HEK293T (cell line): ENCODE measurements at regions not wholly inside any gene's neighbourhood (a gene's known extent, or its start where the extent isn't known, plus 50 kb on each side); places are given as distances from the start of the nearest gene placed in this dataset.

Experiments used
- BHLHE40 ChIP-seq: fragments of 450-650 bp; IDR thresholded peaks from 2 replicates; pipeline ENCODE4 v1.6.1; 2016; ENCODE audit warnings: mild to moderate bottlenecking, moderate library complexity, borderline replicate concordance
- ELF4 ChIP-seq: fragments of 450-650 bp; IDR thresholded peaks from 2 replicates; pipeline ENCODE4 v1.6.1; 2017; ENCODE audit warnings: antibody characterized with exemption
- FOXA1 ChIP-seq: fragments of 450-650 bp; IDR thresholded peaks from 2 replicates; pipeline ENCODE4 v1.6.1; 2016; ENCODE audit warnings: mild to moderate bottlenecking
- FOXK2 ChIP-seq: fragments of 450-650 bp; IDR thresholded peaks from 2 replicates; pipeline ENCODE4 v1.6.1; 2016; ENCODE audit warnings: mild to moderate bottlenecking
- FOXM1 ChIP-seq: fragments of 450-650 bp; IDR thresholded peaks from 2 replicates; pipeline ENCODE4 v1.6.1; 2017; ENCODE audit warnings: mild to moderate bottlenecking, borderline replicate concordance
- HDGF ChIP-seq: fragments of 450-650 bp; IDR thresholded peaks from 2 replicates; pipeline ENCODE4 v1.6.1; 2017; ENCODE audit warnings: antibody characterized with exemption, borderline replicate concordance
- L3MBTL2 ChIP-seq: fragments of 450-650 bp; conservative IDR thresholded peaks from 2 replicates; pipeline ENCODE4 v1.6.1; 2016; ENCODE audit warnings: mild to moderate bottlenecking
- NFRKB ChIP-seq: fragments of 450-650 bp; IDR thresholded peaks from 2 replicates; pipeline ENCODE4 v1.6.1; 2016; ENCODE audit warnings: mild to moderate bottlenecking, moderate library complexity
- SP1 ChIP-seq: fragments of 450-650 bp; IDR thresholded peaks from 2 replicates; pipeline ENCODE4 v1.6.1; 2017
- TARDBP ChIP-seq: fragments of 450-650 bp; IDR thresholded peaks from 2 replicates; pipeline ENCODE4 v1.6.1; 2016

GRCh38 chr10:88122145-88122544, 258.7 kb downstream of the PTEN start:
- TF ChIP-seq HDGF (no peak), NFRKB (no peak), SP1 (no peak), BHLHE40 (no peak), FOXM1 (no peak), ELF4 (no peak), L3MBTL2 (no peak), FOXK2 (no peak), FOXA1 (no peak), TARDBP (no peak)
